NOMO-1 treated with DMSO at 0.1 percent for 48 hours (cell line): ENCODE measurements at regions not wholly inside any gene's neighbourhood (a gene's known extent, or its start where the extent isn't known, plus 50 kb on each side); places are given as distances from the start of the nearest gene placed in this dataset.
"Not testable (repeated sequence)": the region's sequence is repeated elsewhere in the genome, so short reads cannot be mapped to it uniquely, and the experiment has no call there.

Experiments used
- DNase-seq: peaks from one replicate; lab custom pipeline; 2025; ENCODE audit not compliant: unreplicated experiment; lab: John Stamatoyannopoulos, UW

GRCh38 chr14:105707099-105707498 lies 180.7 kb downstream of the TMEM121 start:
- not testable (repeated sequence) for DNase-seq

DNA sequence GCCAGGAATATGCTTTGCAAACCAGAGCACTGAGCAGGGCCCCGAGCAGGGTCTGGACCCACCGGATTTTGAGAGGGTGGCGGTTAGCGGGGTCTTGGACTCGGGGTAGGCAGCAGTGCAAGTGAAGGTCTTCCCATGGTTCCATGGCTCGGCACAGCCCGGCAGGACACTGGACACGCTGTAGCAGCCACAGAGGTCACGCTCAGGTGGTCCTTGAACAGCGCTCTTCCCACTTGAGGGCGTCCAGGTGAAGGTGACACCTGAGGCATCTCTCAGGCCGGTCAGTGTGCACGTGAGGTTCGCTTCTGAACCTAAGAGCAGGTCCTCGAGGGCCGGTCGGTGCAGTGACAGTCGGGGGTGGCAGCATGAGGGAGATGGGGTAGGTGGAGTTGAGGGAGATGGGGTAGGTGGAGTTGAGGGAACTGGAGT lies 181.4 kb downstream of the TMEM121 start:
- not testable (repeated sequence) for DNase-seq

DNA sequence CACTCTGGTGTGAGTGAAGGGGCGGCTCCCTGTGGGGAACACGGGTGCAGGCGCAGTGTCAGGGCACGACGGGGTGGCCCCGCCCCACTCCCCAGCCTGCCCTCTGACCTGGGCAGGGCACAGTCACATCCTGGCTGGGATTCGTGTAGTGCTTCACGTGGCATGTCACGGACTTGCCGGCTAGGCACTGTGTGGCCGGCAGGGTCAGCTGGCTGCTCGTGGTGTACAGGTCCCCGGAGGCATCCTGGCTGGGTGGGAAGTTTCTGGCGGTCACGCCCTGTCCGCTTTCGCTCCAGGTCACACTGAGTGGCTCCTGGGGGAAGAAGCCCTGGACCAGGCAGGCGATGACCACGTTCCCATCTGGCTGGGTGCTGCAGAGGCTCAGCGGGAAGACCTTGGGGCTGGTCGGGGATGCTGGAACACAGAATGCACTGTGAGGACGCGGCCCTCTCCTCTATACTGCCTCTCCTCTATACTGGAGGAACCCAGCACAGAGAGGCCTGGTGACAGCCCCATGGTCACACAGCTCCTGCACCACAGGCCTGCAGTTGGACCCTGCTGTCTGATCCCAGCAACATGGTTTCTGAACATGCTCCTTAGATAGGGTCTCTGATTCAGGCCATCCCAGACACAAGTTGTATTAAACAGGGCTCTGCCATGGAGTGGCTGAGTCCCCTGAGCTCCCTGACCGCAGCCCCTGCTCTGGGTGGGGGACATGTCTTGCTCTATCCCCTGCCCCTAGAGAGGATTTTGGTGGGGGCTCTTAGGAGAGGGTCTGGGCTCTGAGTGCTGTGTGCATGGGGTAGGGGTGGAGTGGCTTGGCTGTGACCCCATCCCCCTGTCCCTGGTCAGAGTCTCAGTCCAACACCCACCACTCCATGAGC lies 182.1 kb downstream of the TMEM121 start:
- not testable (repeated sequence) for DNase-seq

- no peak for DNase-seq
Observed at GRCh38 chr14:105709281-105710118, 183.1 kb downstream of the TMEM121 start.

GRCh38 chr14:105710119-105711043 lies 184.0 kb downstream of the TMEM121 start:
- no peak for DNase-seq

GRCh38 chr14:105711044-105711620 lies 184.7 kb downstream of the TMEM121 start:
- no peak for DNase-seq

DNA sequence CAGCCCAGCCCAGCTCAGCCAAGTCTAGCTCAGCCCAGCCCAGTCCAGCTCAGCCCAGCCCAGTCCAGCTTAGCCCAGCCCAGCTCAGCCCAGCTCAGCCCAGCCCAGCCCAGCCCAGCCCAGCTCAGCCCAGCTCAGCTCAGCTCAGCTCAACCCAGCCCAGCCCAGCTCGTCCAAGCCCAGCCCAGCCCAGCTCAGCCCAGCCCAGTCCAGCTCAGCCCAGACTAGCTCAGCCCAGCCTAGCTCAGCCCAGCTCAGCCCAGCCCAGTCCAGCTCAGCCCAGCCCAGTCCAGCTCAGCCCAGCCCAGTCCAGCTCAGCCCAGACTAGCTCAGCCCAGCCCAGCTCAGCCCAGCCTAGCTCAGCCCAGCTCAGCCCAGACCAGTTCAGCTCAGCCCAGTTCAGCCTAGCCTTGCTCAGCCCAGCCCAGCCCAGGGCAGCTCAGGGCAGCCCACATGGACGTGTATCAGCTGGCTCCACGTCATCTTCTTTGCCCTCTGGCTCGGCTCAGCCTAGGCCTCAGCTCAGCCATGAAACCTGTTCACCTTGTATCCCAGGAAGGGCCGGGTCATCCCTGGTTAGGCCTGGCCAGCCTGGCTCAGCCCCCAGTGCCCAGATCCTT lies 185.6 kb downstream of the TMEM121 start:
- DNase-seq, result no peak

DNA sequence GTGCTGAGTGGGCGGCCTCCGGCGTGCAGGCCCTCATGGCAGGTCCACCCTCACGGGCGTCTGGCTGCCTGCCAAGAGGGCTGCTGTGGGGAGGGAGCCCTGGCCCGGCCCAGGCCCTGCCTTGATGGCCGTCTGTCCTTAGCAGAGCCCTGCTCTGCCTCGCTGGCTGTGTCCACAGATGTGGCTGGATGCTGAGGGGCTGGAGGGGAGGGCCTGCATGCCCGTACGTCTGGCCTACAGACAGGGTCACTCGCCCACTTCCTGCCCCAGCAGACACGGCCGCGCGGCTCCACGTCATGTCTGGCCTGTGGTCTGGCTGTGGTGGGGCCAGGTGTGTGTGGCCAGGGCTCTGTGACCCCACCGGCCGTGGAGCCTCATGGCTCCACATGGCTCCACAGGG lies 186.3 kb downstream of the TMEM121 start:
- DNase-seq, result not testable (repeated sequence)

DNA sequence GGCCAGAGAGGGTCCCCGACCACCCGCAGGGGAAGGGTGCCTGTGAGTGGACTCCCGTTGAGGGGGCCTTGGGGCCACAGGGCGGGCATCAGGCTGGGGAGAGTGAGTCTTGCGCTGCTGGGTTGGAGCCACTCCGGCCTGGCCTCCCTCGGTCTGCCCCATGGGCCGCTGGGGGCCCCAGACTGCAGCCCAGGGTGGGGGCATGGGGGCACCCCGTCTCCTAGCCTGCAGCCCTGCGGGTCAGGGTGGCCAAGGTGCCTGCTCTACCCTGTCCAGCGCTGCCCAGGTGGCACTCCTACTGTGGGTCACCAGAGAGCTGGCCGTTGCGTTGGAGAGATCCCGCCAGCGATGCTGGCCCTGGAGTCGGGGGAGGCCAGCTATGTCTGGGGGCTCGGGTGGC lies 186.8 kb downstream of the TMEM121 start:
- DNase-seq, result not testable (repeated sequence)

DNA sequence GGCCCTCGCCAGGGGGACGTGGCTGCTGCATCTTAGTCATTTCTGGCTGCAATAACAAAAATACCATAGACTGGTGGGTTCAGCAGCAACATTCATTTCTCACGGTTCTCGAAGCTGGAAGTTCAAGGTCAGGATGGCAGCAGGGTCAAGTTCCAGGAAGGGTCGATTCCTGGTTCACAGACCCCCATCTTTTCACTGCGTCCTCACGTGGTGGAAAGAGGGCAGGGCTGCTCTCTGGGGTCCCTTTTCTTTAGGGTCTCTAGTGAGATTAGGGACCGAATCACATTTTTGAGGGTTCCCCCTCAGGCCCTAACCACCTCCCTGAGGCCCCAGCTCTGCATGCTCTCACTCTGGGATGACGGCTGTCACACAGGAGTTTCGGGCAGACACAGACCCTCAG lies 187.5 kb downstream of the TMEM121 start:
- not testable (repeated sequence) for DNase-seq

DNA sequence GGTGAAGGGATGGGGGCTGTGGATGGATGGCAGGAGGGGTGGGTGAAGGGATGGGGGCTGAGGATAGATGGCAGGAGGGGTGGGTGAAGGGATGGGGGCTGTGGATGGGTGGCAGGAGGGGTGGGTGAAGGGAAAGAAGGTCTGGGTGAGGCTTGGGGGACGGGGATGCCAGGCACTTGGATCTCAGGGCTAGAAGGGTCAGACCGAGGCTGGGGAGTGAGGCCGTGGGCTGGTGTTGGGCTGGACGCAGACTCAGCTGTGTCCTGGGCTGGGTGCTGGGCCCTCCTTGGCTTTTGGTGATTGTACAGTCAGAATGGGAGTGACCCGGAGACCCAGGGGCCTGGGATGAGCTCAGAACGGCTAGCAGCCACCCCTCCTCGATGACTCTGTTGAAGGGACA lies 192.4 kb downstream of the TMEM121 start:
- DNase-seq, result not testable (repeated sequence)

GRCh38 chr14:105720106-105720505 lies 193.7 kb downstream of the TMEM121 start:
- not testable (repeated sequence) for DNase-seq

GRCh38 chr14:105720852-105721601 lies 194.6 kb downstream of the TMEM121 start:
- not testable (repeated sequence) for DNase-seq

DNA sequence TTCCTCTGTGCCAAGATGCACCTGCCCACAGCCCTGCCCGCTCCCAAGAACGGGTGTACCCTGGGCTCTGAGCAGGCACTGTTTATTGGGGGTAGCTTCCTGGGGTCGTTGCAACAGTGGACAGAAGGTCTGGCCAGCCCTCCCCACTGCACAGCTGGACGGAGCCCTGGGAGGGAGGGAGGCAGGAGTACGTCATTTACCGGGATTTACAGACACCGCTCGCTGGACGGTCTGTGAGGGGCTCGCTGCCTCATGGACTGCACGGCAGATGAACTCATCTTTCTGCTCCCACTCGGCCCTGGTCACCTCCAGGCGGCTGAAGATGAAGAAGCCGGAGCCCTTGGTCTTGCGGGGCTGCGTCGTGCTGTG lies 195.2 kb downstream of the TMEM121 start:
- DNase-seq, result not testable (repeated sequence)

- not testable (repeated sequence) for DNase-seq
Observed at GRCh38 chr14:105721996-105722709, 195.8 kb downstream of the TMEM121 start.

- DNase-seq, result not testable (repeated sequence)
Observed at GRCh38 chr14:105723271-105723670, 196.9 kb downstream of the TMEM121 start.

DNA sequence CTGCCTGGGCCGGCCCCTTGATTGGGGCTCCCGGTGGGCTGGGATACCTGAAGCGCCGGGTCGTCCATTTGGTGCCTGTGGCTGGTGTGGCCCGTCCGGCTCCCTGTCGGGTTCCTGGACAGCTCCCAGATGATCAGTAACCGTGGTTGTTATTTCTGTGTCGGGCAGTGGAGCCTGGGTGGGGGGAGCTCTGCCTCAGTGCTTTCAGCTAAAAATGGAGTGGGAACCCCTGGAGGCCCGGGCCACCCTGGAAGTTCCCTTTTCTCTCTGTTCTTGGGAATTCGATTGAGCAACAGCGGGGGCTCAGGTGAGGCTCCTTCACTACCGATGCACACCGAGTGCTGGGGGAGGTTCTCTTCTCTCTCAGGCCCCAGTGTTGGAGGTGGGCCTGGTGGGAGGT lies 197.4 kb downstream of the TMEM121 start:
- not testable (repeated sequence) for DNase-seq

- not testable (repeated sequence) for DNase-seq
Observed at GRCh38 chr14:105729825-105730368, 203.5 kb downstream of the TMEM121 start.
